ENCODE measurements at regions not wholly inside any gene's neighbourhood (a gene's known extent, or its start where the extent isn't known, plus 50 kb on each side); places are given as distances from the start of the nearest gene placed in this dataset.

- no peak overlapping the region for H3K4me2 ChIP-seq (ENCODE audit: low read depth, low read length)
- no peak for TF ChIP-seq ELK1 (IDR thresholded peaks at IDR 0.05; ENCODE audit: borderline replicate concordance, low read depth, low read length)
- no peak for TF ChIP-seq USF2 (IDR thresholded peaks at IDR 0.05; ENCODE audit: low read depth, low read length)
- no peak for TF ChIP-seq POLR2A (IDR thresholded peaks at IDR 0.05; ENCODE audit: low read depth, low read length)
- no peak for TF ChIP-seq RCOR1 (IDR thresholded peaks at IDR 0.05; ENCODE audit: insufficient replicate concordance, low read length)
- TF ChIP-seq FOS (IDR thresholded peaks at IDR 0.05; ENCODE audit: low read depth, low read length), result no peak
- no peak for TF ChIP-seq SMC3 (IDR thresholded peaks at IDR 0.05; ENCODE audit: low read depth, low read length)
- no peak for TF ChIP-seq CHD1 (IDR thresholded peaks at IDR 0.05; ENCODE audit: low read depth, low read length)
- no peak for TF ChIP-seq MXI1 (IDR thresholded peaks at IDR 0.05; ENCODE audit: borderline replicate concordance, low read depth, low read length)
- TF ChIP-seq RFX5 (IDR thresholded peaks at IDR 0.05; ENCODE audit: low read depth, low read length), result no peak
- TF ChIP-seq NFE2L2 (IDR thresholded peaks at IDR 0.05; ENCODE audit: low read depth, low read length), result no peak
- no peak for TF ChIP-seq MAZ (IDR thresholded peaks at IDR 0.05; ENCODE audit: borderline replicate concordance, low read depth, low read length)
- TF ChIP-seq RAD21 (IDR thresholded peaks at IDR 0.05; ENCODE audit: low read length), result no peak
- no peaks in the 10 kb centered on the region for H3K36me3 ChIP-seq (ENCODE audit: control insufficient read depth, insufficient read depth, low read length)
- no peak overlapping the region for H2BK20ac ChIP-seq (ENCODE audit: low read depth, low read length)
- no peak overlapping the region for H4K91ac ChIP-seq (ENCODE audit: insufficient read depth, low read depth, low read length)
- no TSS peak for BruUV-seq (replicated peaks)
- POLR2A ChIA-PET (ENCODE audit: unreplicated experiment), result no interaction called here
- no peak overlapping the region for H2BK120ac ChIP-seq (ENCODE audit: low read depth, low read length)
- dilution Hi-C loops (cut with HindIII; ENCODE audit: low sequenced_read_pairs, unreplicated experiment) (no loop called here), in situ Hi-C loops (cut with MboI; ENCODE audit: low sequenced_read_pairs) (no loop called here), intact Hi-C loops (cut with micrococcal nuclease) (no loop called here)
- no peak overlapping the region for H2BK5ac ChIP-seq (ENCODE audit: low read depth, low read length, poor library complexity, severe bottlenecking)
- no peak for DNase-seq
- H3K23ac ChIP-seq (ENCODE audit: low read depth, low read length), result no peak overlapping the region
- H2AK9ac ChIP-seq (replicated peaks; ENCODE audit: low read depth, low read length, poor library complexity), result no peak overlapping the region
- H3K56ac ChIP-seq (ENCODE audit: extremely low read depth, insufficient read depth, low read length), result no peak overlapping the region
- H2AK5ac ChIP-seq (ENCODE audit: low read depth, low read length), result no peak overlapping the region
- no peak overlapping the region for H4K5ac ChIP-seq (ENCODE audit: low read depth, low read length)
- no peaks in the 10 kb centered on the region for H4K20me1 ChIP-seq (ENCODE audit: insufficient read depth, low read length)
- CTCF ChIA-PET, result interaction anchor here (0.9 kb wide), 1 partner anchor 57 kb away, joined by 3 read pairs; no protein-coding TSS in a partner anchor
- H3K18ac ChIP-seq (ENCODE audit: low read depth, low read length), result no peak overlapping the region
- H3K4me3 ChIP-seq (ENCODE audit: insufficient read depth, low read depth, low read length), result no peak overlapping the region
- no CpG with 5 or more reads among the region's 1 CpG for WGBS, 2 experiments (ENCODE audit: extremely low coverage in 2 of 2, insufficient read length in 1 of 2)
- H3K9me1 ChIP-seq (ENCODE audit: insufficient read depth, low read length), result no peaks in the 10 kb centered on the region
- no peak overlapping the region for H4K8ac ChIP-seq (ENCODE audit: low read depth in 2 of 2, low read length in 2 of 2)
- ATAC-seq (ENCODE audit: low read depth), result no peak
- H3K27ac ChIP-seq (ENCODE audit: insufficient read depth, low read length), result no peak overlapping the region
- H3K9me3 ChIP-seq (ENCODE audit: control insufficient read depth, insufficient read depth, low read length), result no peaks in the 10 kb centered on the region
- H3K4ac ChIP-seq (ENCODE audit: low read depth, low read length), result no peak overlapping the region
- H3K79me1 ChIP-seq (ENCODE audit: low read depth in 1 of 2, low read length in 2 of 2), result no peaks in the 10 kb centered on the region
- no peak overlapping the region for H2BK15ac ChIP-seq (ENCODE audit: low read depth, low read length)
- no peak overlapping the region for H3K9ac ChIP-seq (ENCODE audit: low read depth, low read length)
- no peak overlapping the region for H2AFZ ChIP-seq (replicated peaks; ENCODE audit: low read length, poor library complexity)
- H3K14ac ChIP-seq (replicated peaks; ENCODE audit: low read depth, low read length), result no peak overlapping the region
- peaks cover 10% of the 10 kb centered on the region for H3K27me3 ChIP-seq (ENCODE audit: control insufficient read depth, insufficient read depth, low read length)
- H3K4me1 ChIP-seq (ENCODE audit: control insufficient read depth, insufficient read depth, low read length), result no peaks in the 10 kb centered on the region
Measured at GRCh38 chr3:72165808-72166207, 380.9 kb upstream of the PROK2 start.

Measured in IMR-90 (cell line).